Type B pancreatic cell (in vitro differentiated cells): ENCODE measurements at regions not wholly inside any gene's neighbourhood (a gene's known extent, or its start where the extent isn't known, plus 50 kb on each side); places are given as distances from the start of the nearest gene placed in this dataset.

Source experiments
- DNase-seq: peaks from one replicate; pipeline ENCODE4 v3.0.0; 2021; ENCODE audit warnings: mixed read lengths; ENCODE audit not compliant: unreplicated experiment; ENCODE audit errors: extremely low spot score
- H3K27ac Mint-ChIP-seq: 2 replicates; pipeline ENCODE4 v1.8.0; 2021; ENCODE audit warnings: mild to moderate bottlenecking, mixed read lengths
- H3K27me3 Mint-ChIP-seq: 2 replicates; pipeline ENCODE4 v1.8.0; 2021; ENCODE audit warnings: mixed read lengths
- H3K36me3 Mint-ChIP-seq: 2 replicates; pipeline ENCODE4 v1.8.0; 2021; ENCODE audit warnings: mixed read lengths
- H3K4me1 Mint-ChIP-seq: one replicate; pipeline ENCODE4 v1.8.0; 2021; ENCODE audit warnings: mixed read lengths; ENCODE audit not compliant: unreplicated experiment
- H3K4me3 Mint-ChIP-seq: 2 replicates; pipeline ENCODE4 v1.8.0; 2021; ENCODE audit warnings: mild to moderate bottlenecking, mixed read lengths
- H3K9me3 Mint-ChIP-seq: 2 replicates; pipeline ENCODE4 v1.8.0; 2021; ENCODE audit warnings: mixed read lengths
- CTCF ChIP-seq: fragments of 200-600 bp; sonication (generic); conservative IDR thresholded peaks from 2 replicates; pipeline ENCODE4 v1.5.0; 2021; ENCODE audit warnings: antibody characterized with exemption, mild to moderate bottlenecking

GRCh38 chr18:75358928-75359327 is 68.6 kb downstream of the SMIM21 start:
- no peak for DNase-seq
- H3K36me3 Mint-ChIP-seq, result peaks cover 6% of the 10 kb centered on the region

GRCh38 chr18:75353357-75353756 is 74.1 kb downstream of the SMIM21 start:
- DNase-seq, result no peak
- no peak overlapping the region for H3K4me3 Mint-ChIP-seq
- H3K27me3 Mint-ChIP-seq, result no peaks in the 10 kb centered on the region
- H3K27ac Mint-ChIP-seq, result no peak overlapping the region
- TF ChIP-seq CTCF, result no peak
- H3K4me1 Mint-ChIP-seq, result peaks cover 20% of the 10 kb centered on the region
- peaks cover 21% of the 10 kb centered on the region for H3K9me3 Mint-ChIP-seq
- H3K36me3 Mint-ChIP-seq, result peaks cover 5% of the 10 kb centered on the region

More at GRCh38 chr18:75358928-75359327, 68.6 kb downstream of the SMIM21 start:
- Mint-ChIP-seq H3K9me3 (peaks cover 21% of the 10 kb centered on the region), H3K27me3 (peaks cover 6% of the 10 kb centered on the region), H3K4me3 (no peak overlapping the region), H3K4me1 (peaks cover 6% of the 10 kb centered on the region), H3K27ac (no peak overlapping the region)
- TF ChIP-seq CTCF, result no peak

- TF ChIP-seq CTCF, result no peak
- no peaks in the 10 kb centered on the region for H3K27me3 Mint-ChIP-seq
Measured at GRCh38 chr18:75351409-75351808, 76.1 kb downstream of the SMIM21 start.

GRCh38 chr18:75350857-75351256 is 76.6 kb downstream of the SMIM21 start:
- Mint-ChIP-seq H3K9me3 (peaks cover 13% of the 10 kb centered on the region), H3K27ac (peak overlapping the region; percentile 3), H3K36me3 (peaks cover 5% of the 10 kb centered on the region), H3K4me3 (peak overlapping the region; percentile 20), H3K27me3 (no peaks in the 10 kb centered on the region), H3K4me1 (peaks cover 20% of the 10 kb centered on the region)
- no peak for DNase-seq
- TF ChIP-seq CTCF, result no peak

More at GRCh38 chr18:75351409-75351808, 76.1 kb downstream of the SMIM21 start:
- no peak overlapping the region for H3K27ac Mint-ChIP-seq
- no peak overlapping the region for H3K4me3 Mint-ChIP-seq
- peaks cover 5% of the 10 kb centered on the region for H3K36me3 Mint-ChIP-seq
- DNase-seq, result no peak
- peaks cover 20% of the 10 kb centered on the region for H3K4me1 Mint-ChIP-seq
- peaks cover 13% of the 10 kb centered on the region for H3K9me3 Mint-ChIP-seq

GRCh38 chr18:75350512-75350839 is 77.0 kb downstream of the SMIM21 start:
- H3K27ac Mint-ChIP-seq, result peak overlapping the region; percentile 3
- peaks cover 5% of the 10 kb centered on the region for H3K36me3 Mint-ChIP-seq
- TF ChIP-seq CTCF, result no peak
- no peaks in the 10 kb centered on the region for H3K27me3 Mint-ChIP-seq
- no peak for DNase-seq
- peaks cover 20% of the 10 kb centered on the region for H3K4me1 Mint-ChIP-seq
- H3K9me3 Mint-ChIP-seq, result peaks cover 13% of the 10 kb centered on the region
- peak overlapping the region; percentile 20 for H3K4me3 Mint-ChIP-seq
